ENCODE measurements at regions not wholly inside any gene's neighbourhood (a gene's known extent, or its start where the extent isn't known, plus 50 kb on each side); places are given as distances from the start of the nearest gene placed in this dataset.

- TF ChIP-seq POLR2A (IDR thresholded peaks at IDR 0.05), result no peak
- no peak for TF ChIP-seq CTCF (IDR thresholded peaks at IDR 0.05)
Measured at GRCh38 chr7:86968618-86969017, 90.8 kb downstream of the ELAPOR2 start.

Measured in lower leg skin (tissue), 3 donors.